Cardiac muscle cell (in vitro differentiated cells and primary cell): ENCODE measurements at regions not wholly inside any gene's neighbourhood (a gene's known extent, or its start where the extent isn't known, plus 50 kb on each side); places are given as distances from the start of the nearest gene placed in this dataset.
A peak's percentile ranks its signal among the peaks of the same experiment; 100 is the strongest.

ENCODE experiments used
- DNase-seq, 2 donors: peaks; one replicate each; pipeline versions ENCODE4 v3.0.0 to v3.0.0-alpha.2; 2010 to 2017; ENCODE audit warnings: low read depth in 1 of 2, low spot score in 1 of 2
- H3K27ac ChIP-seq: fragments of 200-600 bp; sonication (generic); 2 replicates; pipeline ENCODE4 v1.5.1; 2016
- H3K27me3 ChIP-seq: fragments of 200-600 bp; sonication (generic); 2 replicates; pipeline ENCODE4 v1.6.0; 2016; ENCODE audit warnings: control low read depth
- H3K36me3 ChIP-seq: fragments of 200-600 bp; sonication (generic); 2 replicates; pipeline ENCODE4 v1.5.1; 2016; ENCODE audit warnings: control low read depth
- H3K4me1 ChIP-seq: fragments of 200-600 bp; sonication (generic); 2 replicates; pipeline ENCODE4 v1.8.1; 2017; ENCODE audit warnings: low read depth, mild to moderate bottlenecking, mixed run types
- H3K4me3 ChIP-seq: fragments of 200-600 bp; sonication (generic); 2 replicates; pipeline ENCODE4 v1.5.1; 2016; ENCODE audit warnings: mild to moderate bottlenecking
- H3K9me3 ChIP-seq: fragments of 200-600 bp; sonication (generic); 2 replicates; pipeline ENCODE4 v1.5.1; 2017; ENCODE audit warnings: low read depth, mild to moderate bottlenecking, control low read depth
- TF ChIP-seq, protein P1 (sequence below): IDR thresholded peaks from 2 replicates; pipeline ENCODE4 v1.5.1; 2012; ENCODE audit warnings: low read depth, mild to moderate bottlenecking, low read length

DNA sequence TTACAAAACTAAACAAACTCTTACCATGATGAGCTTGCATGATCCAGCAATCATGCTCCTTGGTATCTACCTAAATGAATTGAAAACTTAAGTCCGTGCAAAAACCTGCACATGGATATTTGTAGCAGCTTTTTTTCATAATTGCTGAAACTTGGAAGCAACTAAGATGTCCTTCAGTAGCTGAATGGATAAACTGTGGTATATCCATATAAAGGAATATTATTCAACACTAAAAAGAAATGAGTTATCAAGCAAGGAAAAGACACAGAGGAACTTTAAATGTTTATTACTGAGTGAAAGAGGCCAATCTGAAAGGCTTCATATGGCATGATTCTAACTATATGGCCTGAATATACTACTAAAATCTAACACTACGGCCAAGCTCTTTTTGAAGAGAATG, 139.1 kb upstream of the ZNF608 start:
- Histone ChIP-seq H3K36me3 (no peaks in the 10 kb centered on the region), H3K9me3 (no peaks in the 10 kb centered on the region), H3K4me3 (no peak overlapping the region), H3K27me3 (no peaks in the 10 kb centered on the region), H3K27ac (no peak overlapping the region), H3K4me1 (peaks cover 41% of the 10 kb centered on the region)
- TF ChIP-seq, protein P1, sequence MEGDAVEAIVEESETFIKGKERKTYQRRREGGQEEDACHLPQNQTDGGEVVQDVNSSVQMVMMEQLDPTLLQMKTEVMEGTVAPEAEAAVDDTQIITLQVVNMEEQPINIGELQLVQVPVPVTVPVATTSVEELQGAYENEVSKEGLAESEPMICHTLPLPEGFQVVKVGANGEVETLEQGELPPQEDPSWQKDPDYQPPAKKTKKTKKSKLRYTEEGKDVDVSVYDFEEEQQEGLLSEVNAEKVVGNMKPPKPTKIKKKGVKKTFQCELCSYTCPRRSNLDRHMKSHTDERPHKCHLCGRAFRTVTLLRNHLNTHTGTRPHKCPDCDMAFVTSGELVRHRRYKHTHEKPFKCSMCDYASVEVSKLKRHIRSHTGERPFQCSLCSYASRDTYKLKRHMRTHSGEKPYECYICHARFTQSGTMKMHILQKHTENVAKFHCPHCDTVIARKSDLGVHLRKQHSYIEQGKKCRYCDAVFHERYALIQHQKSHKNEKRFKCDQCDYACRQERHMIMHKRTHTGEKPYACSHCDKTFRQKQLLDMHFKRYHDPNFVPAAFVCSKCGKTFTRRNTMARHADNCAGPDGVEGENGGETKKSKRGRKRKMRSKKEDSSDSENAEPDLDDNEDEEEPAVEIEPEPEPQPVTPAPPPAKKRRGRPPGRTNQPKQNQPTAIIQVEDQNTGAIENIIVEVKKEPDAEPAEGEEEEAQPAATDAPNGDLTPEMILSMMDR, result no peak
- DNase-seq, result no peak

- H3K36me3 ChIP-seq, result no peaks in the 10 kb centered on the region
- H3K9me3 ChIP-seq, result no peaks in the 10 kb centered on the region
- no peak overlapping the region for H3K27ac ChIP-seq
- TF ChIP-seq, protein P1, result no peak
- H3K27me3 ChIP-seq, result no peaks in the 10 kb centered on the region
- no peak overlapping the region for H3K4me3 ChIP-seq
- DNase-seq, result no peak
- H3K4me1 ChIP-seq, result peaks cover 41% of the 10 kb centered on the region
Measured at GRCh38 chr5:124887223-124887622, 140.8 kb upstream of the ZNF608 start.

DNA sequence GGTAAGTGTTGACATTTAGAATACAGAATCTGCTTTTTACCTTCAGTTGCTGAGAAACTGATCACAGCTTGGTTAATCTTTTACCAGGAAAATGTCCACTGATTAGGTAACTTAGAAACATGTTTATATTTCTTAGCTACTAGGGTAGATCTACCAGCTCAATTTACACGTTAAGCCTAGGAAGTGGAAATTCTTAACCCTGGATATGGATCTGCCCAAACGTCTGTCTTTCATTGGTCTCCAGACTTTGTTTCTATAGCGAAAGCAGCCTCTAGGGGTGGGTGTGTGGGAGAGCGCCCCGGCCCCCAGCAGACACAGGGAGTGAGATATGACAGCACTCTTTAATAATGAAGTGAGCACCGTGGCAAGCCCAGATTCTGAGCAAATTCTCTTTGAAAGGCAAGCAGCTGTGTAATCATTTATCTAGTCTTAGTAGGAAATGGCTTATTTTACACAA, 141.6 kb upstream of the ZNF608 start:
- H3K4me1 ChIP-seq, result peaks cover 33% of the 10 kb centered on the region
- TF ChIP-seq, protein P1, result peak; percentile 16
- no peaks in the 10 kb centered on the region for H3K36me3 ChIP-seq
- DNase-seq, result peak in 1 of 2 donors; percentile 38
- H3K27me3 ChIP-seq, result no peaks in the 10 kb centered on the region
- no peak overlapping the region for H3K4me3 ChIP-seq
- H3K9me3 ChIP-seq, result no peaks in the 10 kb centered on the region
- H3K27ac ChIP-seq, result no peak overlapping the region

DNA sequence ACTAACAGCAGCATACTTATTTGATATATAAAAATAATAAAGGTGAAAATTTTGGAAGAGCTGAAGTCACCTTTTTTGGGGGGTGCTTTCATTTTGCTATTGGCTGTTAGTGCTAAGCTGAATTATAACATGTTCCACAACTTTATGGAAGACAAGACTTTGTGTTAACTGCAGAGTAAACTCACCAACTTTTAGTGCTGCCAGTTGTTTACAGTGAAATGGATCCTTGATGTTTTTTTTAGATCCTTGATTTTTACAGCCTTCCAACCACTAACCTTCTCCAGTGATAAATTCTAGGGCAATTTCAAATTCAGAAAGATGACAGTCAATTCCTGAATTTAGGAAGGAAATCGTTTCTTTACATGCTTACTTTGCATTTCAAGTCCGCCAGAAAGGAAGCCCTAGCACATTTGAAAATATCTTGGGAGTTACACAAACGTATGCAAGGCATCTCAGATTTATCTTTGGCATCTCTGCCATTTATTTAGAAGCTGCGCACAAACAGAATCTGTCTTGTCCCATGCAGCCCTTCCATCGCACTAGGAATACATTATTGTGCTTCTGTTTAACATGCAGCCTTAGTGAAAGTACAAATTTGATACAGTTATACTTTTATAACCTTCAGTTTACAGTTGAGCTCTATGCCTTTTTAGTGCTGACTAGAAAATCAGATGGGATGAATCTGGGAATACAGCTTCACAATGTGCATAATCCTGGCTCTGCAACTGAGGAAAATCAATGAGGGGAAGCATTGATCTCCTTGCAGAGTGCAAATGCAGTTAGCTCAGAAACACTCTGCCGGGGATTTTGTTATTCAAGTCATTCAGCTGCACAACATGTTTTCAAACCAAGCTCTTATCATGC, 142.4 kb upstream of the ZNF608 start:
- TF ChIP-seq, protein P1, result no peak
- Histone ChIP-seq H3K4me3 (no peak overlapping the region), H3K36me3 (no peaks in the 10 kb centered on the region), H3K27me3 (no peaks in the 10 kb centered on the region), H3K27ac (no peak overlapping the region), H3K9me3 (no peaks in the 10 kb centered on the region), H3K4me1 (peaks cover 25% of the 10 kb centered on the region)
- no peak for DNase-seq

DNA sequence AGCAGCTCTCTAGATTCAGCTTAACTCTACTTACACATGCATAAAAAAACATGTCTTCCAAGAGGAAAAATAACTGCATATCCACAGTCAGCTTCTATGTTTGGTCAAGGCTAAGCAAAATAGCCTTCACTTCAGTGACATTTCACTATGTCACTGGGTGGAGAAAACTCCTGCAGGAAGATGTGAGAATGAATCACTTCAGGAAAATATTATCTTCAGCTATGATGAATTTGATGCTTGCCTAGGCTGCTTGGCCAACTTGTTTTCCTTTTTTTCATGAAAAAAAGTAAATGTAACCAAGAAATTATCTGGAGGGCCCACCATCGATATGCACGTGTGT, 143.0 kb upstream of the ZNF608 start:
- Histone ChIP-seq H3K9me3 (no peaks in the 10 kb centered on the region), H3K4me1 (peaks cover 24% of the 10 kb centered on the region), H3K27me3 (no peaks in the 10 kb centered on the region), H3K36me3 (no peaks in the 10 kb centered on the region), H3K4me3 (no peak overlapping the region), H3K27ac (no peak overlapping the region)
- DNase-seq, result no peak
- TF ChIP-seq, protein P1, result no peak
